ENCODE measurements at regions not wholly inside any gene's neighbourhood (a gene's known extent, or its start where the extent isn't known, plus 50 kb on each side); places are given as distances from the start of the nearest gene placed in this dataset.
"Not testable (repeated sequence)": the region's sequence is repeated elsewhere in the genome, so short reads cannot be mapped to it uniquely, and the experiment has no call there.

DNA sequence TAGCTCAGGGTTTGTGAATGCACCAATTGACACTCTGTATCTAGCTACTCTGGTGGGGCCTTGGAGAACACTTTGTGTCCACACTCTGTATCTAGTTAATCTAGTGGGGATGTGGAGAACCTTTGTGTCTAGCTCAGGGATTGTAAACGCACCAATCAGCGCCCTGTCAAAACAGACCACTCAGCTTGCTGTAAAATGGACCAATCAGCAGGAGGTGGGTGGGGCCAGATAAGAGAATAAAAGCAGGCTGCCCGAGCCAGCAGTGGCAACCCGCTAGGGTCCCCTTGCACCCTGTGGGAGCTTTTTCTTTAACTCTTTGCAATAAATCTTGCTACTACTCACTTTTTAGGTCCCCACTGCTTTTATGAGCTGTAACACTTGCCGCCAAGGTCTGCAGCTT lies 115.6 kb upstream of the MBNL1 start:
- not testable (repeated sequence) for DNase-seq

DNA sequence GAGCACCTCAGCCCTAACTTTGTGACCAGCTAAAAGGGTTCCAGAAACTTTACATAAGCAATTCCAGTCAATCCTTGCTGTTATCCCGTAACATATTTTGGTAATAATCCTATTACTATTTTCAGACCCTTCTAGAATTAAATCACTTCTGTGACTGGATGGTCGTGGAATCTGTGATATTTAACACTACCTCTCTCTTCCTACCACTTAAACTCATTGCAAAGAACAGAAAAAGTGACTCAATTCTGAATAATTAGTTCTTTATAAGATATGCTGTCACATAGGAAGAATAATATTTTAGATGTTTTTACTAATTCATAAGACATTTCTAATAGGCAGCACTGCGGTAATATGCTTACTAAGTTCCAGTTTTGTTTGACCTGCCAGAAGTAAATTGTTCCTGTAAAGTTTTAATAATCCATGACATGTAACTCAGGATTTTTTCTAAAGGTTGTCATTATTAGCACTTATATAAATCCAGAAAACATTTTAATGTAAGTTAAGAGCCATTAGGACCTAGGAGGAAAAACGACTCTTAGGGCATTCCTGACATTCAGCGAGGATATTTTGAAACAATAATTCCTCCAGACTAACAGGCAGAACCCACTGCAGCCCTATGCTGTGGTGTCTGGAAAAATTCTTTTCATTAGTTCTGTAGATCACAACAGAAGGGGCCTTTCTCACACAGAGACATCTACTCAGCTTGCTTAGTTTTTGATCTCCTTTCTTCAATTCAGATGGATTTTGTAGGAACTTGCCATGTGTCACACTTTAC lies 113.3 kb upstream of the MBNL1 start:
- no peak for DNase-seq

DNA sequence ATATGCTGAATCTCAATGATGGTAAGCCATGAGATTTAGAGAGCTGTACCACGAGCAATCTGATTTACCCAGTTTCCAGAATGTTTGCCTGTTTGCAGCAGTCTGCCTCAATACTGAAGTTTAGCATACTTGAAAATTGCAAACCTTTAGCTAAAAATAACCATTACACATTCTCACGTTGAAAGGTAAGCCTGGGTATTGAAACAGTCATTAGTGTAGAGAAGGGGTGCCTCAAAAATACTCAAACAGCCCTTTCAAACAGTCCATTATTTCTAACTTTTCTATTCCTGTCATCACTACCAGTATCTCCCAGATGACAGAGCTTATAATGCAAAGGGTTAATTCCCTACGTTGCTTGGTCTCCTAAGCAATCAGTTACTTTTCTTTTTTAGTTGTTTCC lies 111.8 kb upstream of the MBNL1 start:
- DNase-seq, result no peak

DNA sequence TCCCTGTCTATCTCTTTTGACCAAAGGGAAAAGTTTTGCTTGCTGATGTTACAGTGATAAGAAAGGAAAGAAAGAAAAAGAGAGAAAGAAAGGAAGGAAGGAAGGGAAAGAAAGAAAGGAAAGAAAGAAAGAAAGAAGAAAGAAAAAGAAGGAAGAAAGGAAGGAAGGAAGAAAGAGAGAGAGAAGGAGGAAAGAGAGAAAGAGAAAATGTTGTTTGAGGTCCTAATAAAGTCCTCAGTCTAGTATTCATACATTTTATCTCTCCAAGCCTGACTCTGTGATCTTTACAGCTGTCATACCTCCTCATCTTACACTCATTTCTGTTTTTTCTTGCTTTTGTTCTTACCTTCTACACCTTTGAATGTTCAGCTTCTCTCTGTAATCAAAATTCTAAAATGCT lies 111.4 kb upstream of the MBNL1 start:
- DNase-seq, result no peak

DNA sequence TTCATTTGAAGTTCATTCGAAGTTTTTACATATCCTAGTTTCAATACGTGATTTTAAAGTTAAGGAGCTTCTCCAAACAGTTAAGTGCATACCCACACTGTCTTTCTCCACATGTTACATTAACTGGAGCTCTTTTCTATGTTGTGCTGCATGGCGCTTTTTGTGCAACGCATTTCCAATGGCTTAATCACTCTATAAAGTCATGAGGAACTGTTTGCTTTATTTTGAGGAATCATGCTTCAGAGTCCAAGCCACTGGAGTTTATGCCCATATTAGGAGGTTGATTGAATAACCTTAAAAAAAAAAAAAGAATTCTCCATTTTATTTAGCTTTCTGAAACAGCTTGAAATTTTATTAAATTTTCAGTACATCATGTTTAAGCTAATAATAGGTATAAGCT lies 109.4 kb upstream of the MBNL1 start:
- no peak for DNase-seq

DNA sequence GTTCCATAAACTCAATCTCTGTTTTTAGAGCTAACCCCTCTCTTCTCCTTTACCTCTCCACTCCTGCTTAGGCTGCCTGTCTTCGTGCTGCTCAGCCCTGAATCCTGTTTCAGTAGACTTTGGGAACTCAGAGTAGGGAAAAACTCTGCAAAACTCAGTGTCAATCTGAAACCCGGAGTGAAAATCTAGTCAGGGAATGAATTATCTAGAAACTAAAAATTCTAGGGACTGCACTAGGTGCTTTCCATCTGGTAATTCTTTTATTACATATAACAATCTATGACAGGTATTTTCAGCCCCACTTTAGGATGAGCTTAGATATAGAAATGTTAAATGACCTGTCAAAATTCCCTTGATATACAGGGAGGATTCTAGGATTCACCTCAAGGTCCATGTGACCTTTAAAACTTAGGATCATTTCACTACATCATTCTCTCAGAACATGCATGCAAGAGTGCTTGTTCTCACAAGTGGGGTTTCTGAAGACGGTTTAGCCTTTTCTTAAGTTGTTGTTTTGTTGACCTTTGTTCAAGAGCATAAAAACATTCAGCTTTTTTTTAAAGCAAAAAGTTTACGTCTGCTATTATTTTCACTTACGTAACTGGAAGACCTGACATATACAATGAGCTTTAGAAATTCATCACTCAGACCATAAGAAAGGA lies 108.2 kb upstream of the MBNL1 start:
- no peak for DNase-seq

DNA sequence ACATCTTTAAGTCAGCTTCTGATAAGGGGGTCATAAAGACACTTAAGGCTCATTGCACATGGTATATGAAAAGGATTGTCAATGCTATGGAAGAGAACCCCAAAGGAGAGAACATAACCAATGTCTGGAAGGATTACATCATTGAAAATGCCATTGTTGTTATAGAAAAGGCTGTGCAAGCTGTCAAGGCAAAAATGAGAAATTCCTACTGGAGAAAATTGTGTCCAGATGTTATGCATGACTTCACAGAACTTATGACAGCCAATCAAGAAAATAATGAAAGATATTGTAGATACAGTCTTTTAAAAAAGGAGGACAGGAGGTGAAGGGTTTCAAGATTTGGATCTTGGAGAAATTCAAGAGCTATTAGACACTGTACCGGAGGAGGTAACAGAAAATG lies 96.3 kb upstream of the MBNL1 start:
- DNase-seq, result no peak

DNA sequence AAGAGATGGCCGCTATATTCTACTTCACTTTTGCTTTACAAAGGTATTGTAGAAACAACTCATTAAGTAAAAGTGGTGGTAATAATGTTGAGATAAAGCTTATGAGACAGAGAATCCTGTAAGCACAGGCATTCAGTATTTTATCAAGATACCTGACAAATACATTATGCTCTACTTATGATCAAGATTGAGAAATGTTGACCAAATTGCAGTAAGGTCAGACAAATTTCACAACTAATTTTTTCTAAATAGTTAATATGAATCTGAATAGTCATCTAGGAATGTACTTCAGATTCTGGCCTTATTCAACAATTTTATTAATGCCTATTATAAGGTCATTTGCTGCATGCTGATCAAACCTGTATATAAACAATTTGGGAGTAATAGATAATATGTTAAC lies 95.1 kb upstream of the MBNL1 start:
- no peak for DNase-seq

DNA sequence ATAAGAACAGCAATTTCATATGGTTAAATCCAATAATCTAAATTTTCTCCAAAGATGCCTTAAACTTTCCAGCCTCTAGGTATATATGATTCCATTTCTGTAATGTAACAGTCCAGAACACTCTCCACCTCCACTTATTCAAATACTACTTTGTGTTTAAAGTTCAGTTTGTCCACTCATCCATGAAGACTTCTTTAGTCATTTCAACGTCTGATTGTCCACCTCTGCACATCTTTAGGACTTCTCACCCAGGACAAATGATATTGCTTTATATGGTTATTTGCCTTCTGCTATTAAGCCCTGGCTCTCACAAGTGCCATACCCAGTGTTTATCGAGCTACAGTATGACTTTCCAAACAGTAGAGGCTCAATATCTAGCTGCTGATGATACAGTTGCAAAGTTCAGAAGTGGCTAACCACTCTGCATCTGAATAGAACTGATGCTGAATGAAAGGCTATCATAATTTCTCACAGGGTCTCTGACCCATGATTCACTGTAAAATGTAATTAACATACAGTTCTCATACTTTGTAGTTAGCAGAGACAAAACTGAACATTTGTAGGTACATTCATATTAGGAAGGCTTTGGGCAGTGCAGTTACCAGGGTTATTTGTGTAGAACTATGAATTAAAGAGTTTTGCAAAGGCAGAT lies 93.7 kb upstream of the MBNL1 start:
- DNase-seq, result no peak

DNA sequence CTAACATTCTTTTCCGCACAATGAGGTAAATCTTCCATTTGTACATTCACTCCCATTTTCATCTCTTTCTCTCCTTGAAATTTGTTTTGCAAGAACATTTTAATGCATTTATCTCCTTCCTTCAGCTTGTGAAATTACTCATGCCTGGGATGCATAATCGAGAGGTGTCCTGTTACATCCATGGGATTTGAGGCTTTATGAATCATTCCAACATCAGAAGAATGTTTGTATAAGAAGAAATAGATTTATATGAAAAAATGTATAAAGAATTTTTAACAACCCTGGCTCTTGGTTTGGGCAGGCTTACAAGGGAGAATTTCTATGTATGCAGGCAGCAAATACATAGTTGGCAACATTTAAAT lies 93.2 kb upstream of the MBNL1 start:
- no peak for DNase-seq

DNA sequence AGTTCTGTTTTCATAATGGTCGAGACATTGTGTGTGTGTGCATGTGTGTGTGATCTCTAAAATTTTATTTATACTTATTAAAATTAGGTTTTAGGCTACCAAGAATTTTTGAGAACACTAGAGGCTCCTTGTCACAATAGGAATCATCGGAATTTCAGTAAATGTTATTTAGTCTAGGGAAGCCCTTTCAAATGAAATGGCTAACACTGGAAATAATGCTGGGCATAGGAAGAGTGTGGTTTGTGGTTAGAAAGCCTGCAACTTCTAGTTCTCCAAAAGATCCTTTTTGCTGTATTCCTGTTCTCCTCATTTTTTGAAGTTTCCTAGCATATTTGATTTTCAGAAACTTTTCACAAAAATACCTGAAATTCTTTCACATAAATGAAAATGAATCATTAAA lies 92.5 kb upstream of the MBNL1 start:
- DNase-seq, result no peak

DNA sequence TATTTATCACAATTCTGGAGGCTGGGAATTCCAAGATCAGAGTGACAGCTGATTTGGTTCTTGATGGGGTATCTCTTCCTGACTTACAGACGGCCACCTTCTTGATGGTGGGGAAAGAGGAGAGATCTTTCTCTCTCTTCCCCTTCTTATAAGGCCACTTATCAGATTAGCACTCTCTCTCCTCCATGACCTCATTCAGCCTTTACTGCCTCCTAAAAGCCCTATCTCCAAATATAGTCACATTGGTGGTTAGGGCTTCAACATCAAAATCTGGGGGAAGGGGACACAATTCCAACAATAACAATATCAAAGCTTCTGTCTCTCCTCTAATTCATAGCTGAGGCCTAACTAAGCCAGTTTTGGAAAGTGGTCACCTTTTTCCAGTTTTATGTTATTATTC lies 91.7 kb upstream of the MBNL1 start:
- no peak for DNase-seq

DNA sequence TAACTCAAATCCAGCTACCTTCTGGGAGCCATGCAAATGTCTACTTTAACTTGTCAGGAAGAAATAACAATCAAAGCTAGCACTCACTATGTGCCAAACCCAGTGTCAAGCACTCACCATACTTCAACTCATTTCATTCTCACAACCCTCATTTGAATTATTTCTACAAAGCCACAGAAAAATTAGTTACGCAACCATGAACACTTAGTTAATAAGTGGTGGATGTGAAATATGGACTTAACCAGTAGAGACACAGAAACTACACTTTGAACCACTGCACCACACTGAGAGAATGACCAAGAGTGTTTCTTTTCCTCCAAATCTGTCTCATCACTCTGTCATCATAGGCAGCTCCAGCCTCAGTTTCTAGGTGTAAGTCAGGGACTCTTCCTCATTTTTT lies 91.0 kb upstream of the MBNL1 start:
- DNase-seq, result no peak

DNA sequence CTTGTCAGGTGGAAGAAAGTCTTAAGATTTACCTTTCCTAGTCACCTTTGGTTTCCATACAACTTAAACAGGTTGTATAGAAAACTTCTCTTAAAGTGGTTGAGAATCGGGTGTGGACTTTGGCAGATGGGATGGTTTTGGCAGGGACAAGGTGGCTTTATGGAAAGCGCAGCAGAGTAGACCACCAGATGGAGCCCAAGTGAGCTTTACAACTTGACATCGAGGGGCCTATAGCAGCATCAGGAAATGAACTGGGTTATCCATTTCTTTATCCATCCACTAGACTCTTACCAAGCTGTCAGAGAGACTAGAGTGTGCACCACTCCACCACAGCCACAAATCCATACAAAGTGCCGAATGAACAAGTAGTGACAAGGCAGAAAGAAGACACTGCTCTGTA lies 85.3 kb upstream of the MBNL1 start:
- peak in 3 of 5 experiments; percentile 34 to 65 (median 41) for DNase-seq

DNA sequence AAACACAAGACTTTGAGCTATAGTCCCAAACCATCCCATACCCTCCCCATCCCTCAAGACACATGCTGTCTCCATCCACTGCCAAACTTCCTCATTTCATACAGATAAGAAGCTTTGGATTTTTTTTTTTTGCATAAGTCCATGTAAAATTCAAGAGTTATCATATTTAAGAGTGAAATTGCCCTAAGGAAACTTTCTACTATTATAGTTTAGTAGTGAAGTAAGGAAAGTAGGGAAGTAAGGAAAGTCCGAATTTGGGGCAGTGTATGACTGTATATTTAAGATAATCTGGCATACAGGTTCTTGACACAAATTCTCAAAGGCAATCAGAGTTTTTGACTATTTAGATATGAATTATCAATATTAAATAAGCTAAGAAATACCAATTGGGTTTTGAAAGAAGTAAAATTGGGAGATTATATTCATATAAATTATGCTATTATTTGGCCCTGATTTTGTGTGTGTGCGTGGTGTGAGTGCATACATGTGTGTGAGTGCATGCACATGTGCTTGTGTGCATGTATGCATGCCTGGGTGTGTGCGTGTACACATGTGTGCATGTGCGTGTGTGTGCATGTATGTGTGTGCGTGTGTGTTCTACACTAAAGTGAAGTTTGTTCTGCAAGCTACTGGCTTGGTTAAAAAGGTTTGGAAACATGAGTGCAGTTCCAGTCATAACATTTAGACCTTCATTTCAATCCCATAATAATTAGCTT lies 83.6 kb upstream of the MBNL1 start:
- DNase-seq, result no peak

DNA sequence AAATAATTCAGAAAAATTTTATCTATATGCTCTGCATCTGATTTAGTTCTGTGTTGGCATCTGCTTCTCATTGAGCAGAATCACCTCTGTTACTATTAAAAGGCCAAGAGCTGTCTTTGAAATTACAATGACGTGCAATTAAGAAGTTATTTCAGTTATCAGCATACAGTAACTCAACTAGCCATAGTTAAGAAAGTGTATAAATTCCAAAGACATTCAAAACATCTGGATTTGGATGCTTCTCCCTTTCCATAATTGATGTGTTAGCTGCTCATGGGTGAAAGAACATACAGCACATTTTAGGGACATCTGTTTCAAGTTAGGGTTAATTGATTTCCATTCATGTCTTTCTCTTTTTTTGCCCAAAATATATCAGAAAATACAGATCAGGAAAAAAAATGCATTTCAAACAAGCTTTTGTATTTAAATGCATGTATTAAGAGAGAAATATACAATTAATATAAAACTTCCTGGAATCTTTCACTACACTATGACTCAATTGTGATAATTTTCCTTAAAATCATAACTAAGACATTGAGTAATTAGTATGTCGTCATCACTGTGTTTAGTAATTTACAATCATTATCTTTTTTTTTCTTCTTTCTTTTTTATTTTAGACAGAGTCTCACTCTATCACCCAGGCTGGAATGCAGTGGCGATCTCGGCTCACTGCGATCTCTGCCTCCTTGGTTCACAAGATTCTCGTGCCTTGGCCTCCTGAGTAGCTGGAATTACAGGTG lies 82.7 kb upstream of the MBNL1 start:
- DNase-seq, result no peak

DNA sequence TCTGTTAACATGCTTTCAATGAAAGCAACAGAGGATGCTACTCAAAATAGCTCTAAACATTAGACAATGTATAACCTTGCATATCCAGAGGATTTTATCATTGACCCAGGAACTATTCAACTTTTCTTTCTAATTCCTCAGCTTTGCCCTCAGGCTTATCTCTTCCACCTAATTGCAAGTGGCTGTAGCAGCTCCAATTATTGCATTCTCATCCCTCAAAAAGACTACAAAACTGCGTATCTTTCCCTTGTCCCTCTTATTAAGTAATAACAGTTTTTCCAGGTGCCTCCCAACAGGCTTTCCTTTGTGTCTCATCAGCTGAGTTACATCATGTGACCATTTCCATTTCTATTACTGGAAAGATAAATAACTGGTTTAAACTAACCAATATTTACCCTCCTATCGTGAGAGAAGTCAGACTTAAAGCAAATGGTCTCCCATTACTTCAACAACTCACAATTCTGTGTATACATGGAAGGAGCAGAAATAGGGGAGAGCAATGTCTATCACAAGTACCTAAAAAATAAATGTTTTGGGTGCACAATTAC lies 78.0 kb upstream of the MBNL1 start:
- DNase-seq, result no peak

DNA sequence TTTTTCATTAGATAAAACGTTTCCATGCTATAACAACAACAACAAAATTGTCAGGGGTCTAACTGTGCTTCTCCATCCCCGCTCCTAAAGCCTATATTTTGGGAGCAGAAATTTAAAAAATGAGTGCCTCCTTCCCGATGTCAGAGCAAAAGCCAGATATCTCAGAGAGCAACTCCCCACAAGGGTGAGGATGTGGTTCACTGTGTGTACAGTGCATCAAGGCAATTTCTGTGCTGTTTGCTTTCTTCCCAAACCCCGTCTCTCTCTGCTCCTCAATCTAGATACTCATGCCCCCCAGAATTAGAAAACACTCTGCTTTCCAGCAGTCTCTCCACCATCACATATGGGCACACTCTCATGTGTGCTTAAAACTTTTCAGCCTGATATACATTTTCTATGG lies 76.7 kb upstream of the MBNL1 start:
- DNase-seq, result peak in 2 of 5 experiments; percentile 6 to 71

DNA sequence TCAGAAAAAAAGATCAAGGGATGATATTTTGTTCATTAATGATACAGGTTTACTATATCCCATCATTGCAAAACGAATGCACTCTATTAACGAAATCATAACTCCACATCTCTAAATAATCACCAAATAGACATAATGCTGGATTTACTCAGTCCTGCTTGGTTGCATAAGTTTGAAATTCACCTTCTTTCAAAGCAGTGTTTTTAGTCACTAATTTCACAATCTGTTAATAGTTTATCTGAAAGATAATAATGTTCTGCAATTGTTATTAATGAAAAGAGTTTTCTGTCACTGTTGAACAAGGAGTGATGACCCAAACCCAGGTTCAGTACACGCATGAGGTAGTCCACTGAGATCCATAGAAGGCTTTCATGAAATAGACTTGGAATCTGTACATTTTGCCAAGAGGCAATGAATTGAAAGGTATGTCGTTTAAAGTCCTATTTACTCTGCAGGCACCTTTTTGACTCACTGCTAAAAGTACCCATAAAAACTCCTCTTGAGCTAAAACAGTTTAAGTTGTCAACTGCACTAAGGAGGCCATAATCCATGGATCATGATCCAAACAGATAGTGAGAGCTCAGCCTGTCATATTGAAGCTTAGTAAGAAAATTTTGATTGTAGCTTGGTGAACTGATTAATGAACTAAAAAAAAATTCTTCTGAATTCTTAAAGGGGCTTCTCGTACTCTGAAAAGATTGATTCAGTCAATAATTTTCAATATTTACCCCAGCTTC lies 75.6 kb upstream of the MBNL1 start:
- no peak for DNase-seq

DNA sequence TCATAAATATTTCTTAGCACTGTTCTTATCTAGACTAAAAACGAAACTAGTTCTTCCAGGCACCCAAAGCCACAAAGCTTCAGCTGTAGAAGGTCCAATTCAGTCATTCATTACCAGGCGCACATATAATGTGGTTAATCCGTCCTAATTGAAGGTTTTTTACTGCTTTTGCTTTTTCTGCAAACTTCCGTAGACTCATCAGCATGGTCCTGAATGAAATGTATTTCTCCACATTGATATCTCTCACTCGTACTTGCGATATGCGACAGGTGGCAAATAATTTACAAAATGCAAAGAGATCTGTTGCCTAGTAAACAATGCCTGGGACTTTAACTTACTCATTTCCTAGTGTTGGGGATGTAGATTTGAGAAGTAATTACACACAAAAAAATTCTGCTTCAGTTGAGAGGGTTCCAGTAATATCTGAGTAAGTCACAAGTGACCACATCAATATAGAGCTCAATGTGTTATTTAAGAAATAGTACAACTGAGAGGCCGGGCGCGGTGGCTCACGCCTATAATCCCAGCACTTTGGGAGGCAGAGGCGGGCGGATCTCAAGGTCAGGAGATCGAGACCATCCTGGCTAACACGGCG lies 75.0 kb upstream of the MBNL1 start:
- DNase-seq, result peak in 2 of 5 experiments; percentile 57 to 91

DNA sequence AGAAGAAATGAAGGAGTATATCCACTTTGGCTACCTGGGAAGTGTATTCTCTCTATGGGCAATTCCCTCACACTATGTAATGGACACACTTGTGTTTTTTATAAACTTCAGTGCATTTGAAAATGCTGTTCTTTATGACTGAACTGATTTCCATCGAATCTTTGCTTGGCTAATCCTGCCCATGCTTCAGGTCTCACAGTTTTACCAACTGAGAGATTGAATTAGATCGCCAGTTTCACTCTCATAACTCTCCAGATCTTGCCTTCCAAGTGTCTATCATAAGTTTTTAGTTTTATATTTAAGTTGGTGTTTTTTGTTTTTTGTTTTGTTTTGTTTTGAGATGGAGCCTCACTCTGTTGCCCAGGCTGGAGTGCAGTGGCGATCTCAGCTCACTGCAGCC lies 73.5 kb upstream of the MBNL1 start:
- DNase-seq, result peak in 1 of 5 experiments; percentile 59
